ENCODE measurements at regions not wholly inside any gene's neighbourhood (a gene's known extent, or its start where the extent isn't known, plus 50 kb on each side); places are given as distances from the start of the nearest gene placed in this dataset.

DNA sequence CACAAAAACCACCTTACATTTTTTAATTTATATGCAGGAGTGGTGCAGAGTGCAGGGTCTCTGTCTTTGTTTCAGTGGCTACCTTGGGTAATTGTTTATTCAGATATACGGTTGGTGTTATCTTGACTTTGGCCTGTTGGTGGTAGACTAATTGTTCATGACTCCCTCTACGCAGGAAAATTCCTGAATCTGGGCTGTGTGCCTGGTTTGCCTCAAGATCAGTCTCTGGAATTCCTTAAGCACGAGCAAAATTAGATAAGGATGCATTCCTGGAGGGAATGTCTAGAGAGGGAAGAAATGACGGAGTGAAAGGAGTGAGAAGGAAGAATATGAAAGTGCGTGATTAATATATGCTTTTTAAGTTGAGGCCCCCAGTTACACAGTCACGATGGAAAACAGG lies 576.9 kb upstream of the PCDH10 start:
- no peaks in the 10 kb centered on the region for H4K20me1 ChIP-seq (ENCODE audit: insufficient read depth, low read length)
- H3K36me3 ChIP-seq (replicated peaks; ENCODE audit: low read depth, low read length): no peaks in the 10 kb centered on the region
- H3K79me2 ChIP-seq (ENCODE audit: low read length): no peaks in the 10 kb centered on the region
- no peaks in the 10 kb centered on the region for H3K9me3 ChIP-seq (ENCODE audit: insufficient read depth, low read length)
- H3K4me2 ChIP-seq (ENCODE audit: low read length): no peak overlapping the region
- no peaks in the 10 kb centered on the region for H3K4me1 ChIP-seq (ENCODE audit: low read length)
- no peak overlapping the region for H2AFZ ChIP-seq (ENCODE audit: low read depth, low read length)
- H3K27me3 ChIP-seq (ENCODE audit: low read depth, low read length): no peaks in the 10 kb centered on the region
- TF ChIP-seq EZH2phosphoT487 (IDR thresholded peaks at IDR 0.05; ENCODE audit: low read depth): no peak
- TF ChIP-seq, protein P1, sequence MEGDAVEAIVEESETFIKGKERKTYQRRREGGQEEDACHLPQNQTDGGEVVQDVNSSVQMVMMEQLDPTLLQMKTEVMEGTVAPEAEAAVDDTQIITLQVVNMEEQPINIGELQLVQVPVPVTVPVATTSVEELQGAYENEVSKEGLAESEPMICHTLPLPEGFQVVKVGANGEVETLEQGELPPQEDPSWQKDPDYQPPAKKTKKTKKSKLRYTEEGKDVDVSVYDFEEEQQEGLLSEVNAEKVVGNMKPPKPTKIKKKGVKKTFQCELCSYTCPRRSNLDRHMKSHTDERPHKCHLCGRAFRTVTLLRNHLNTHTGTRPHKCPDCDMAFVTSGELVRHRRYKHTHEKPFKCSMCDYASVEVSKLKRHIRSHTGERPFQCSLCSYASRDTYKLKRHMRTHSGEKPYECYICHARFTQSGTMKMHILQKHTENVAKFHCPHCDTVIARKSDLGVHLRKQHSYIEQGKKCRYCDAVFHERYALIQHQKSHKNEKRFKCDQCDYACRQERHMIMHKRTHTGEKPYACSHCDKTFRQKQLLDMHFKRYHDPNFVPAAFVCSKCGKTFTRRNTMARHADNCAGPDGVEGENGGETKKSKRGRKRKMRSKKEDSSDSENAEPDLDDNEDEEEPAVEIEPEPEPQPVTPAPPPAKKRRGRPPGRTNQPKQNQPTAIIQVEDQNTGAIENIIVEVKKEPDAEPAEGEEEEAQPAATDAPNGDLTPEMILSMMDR (IDR thresholded peaks at IDR 0.05; ENCODE audit: low read depth, low read length): no peak
- H3K9ac ChIP-seq (ENCODE audit: low read length): no peak overlapping the region
- H3K27ac ChIP-seq (ENCODE audit: low read length): no peak overlapping the region
- H3K4me3 ChIP-seq (ENCODE audit: low read length): no peak overlapping the region

DNA sequence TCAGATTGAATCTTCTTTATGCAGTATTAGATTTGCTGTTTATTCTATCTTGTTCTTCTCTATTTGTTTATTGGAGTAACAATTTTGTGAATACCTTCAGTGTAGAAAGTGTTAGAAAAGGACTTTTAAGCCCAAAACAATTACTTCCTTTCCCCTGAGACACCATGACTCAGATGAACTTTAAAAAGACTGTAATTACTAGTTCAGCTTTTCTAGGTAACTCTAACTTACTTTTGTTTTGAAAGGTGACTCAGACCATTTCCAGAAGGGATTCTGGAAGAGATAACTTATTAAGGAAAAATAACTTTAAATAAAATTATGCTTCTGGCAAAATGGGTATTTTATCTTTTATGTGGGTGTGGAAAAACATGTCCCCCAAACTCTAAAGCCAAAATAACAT lies 561.5 kb upstream of the PCDH10 start:
- Histone ChIP-seq H3K9ac (ENCODE audit: low read length) (no peak overlapping the region), H4K20me1 (ENCODE audit: insufficient read depth, low read length) (no peaks in the 10 kb centered on the region), H3K4me3 (ENCODE audit: low read length) (no peak overlapping the region), H3K4me1 (ENCODE audit: low read length) (no peaks in the 10 kb centered on the region), H3K79me2 (ENCODE audit: low read length) (no peaks in the 10 kb centered on the region), H3K4me2 (ENCODE audit: low read length) (no peak overlapping the region), H3K27ac (ENCODE audit: low read length) (no peak overlapping the region), H3K9me3 (ENCODE audit: insufficient read depth, low read length) (no peaks in the 10 kb centered on the region), H3K27me3 (ENCODE audit: low read depth, low read length) (no peaks in the 10 kb centered on the region), H2AFZ (ENCODE audit: low read depth, low read length) (no peak overlapping the region), H3K36me3 (replicated peaks; ENCODE audit: low read depth, low read length) (no peaks in the 10 kb centered on the region)
- TF ChIP-seq, protein P1 (IDR thresholded peaks at IDR 0.05; ENCODE audit: low read depth, low read length): no peak
- TF ChIP-seq EZH2phosphoT487 (IDR thresholded peaks at IDR 0.05; ENCODE audit: low read depth): no peak

DNA sequence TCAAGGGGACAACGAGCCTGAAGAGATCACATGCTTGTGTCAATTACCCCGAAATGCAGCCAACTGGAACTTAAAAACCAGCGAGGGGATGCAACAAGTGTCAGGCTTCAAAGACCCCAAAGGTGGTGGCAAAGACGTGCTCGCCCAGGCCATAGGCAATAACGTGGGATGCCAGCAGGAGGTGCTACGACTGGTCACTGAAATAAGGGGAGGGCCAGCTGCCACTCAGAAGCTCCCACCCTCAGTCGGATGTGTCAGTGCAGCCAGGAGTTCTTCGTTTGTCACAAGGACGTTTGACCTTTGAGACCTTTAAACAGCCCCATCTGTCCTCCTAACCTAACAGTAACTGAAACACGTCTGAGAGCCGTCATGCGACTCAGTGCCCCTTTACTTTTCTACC lies 556.8 kb upstream of the PCDH10 start:
- Histone ChIP-seq H3K9ac (ENCODE audit: low read length) (no peak overlapping the region), H3K4me2 (ENCODE audit: low read length) (no peak overlapping the region), H3K4me1 (ENCODE audit: low read length) (no peaks in the 10 kb centered on the region), H3K4me3 (ENCODE audit: low read length) (no peak overlapping the region), H3K27me3 (ENCODE audit: low read depth, low read length) (no peaks in the 10 kb centered on the region), H2AFZ (ENCODE audit: low read depth, low read length) (no peak overlapping the region), H3K9me3 (ENCODE audit: insufficient read depth, low read length) (no peaks in the 10 kb centered on the region), H4K20me1 (ENCODE audit: insufficient read depth, low read length) (no peaks in the 10 kb centered on the region), H3K27ac (ENCODE audit: low read length) (no peak overlapping the region), H3K36me3 (replicated peaks; ENCODE audit: low read depth, low read length) (no peaks in the 10 kb centered on the region), H3K79me2 (ENCODE audit: low read length) (no peaks in the 10 kb centered on the region)
- TF ChIP-seq EZH2phosphoT487 (IDR thresholded peaks at IDR 0.05; ENCODE audit: low read depth): no peak
- TF ChIP-seq, protein P1 (IDR thresholded peaks at IDR 0.05; ENCODE audit: low read depth, low read length): 0 out of 2 replicates have a peak, but pooled peaks have one; percentile 4

DNA sequence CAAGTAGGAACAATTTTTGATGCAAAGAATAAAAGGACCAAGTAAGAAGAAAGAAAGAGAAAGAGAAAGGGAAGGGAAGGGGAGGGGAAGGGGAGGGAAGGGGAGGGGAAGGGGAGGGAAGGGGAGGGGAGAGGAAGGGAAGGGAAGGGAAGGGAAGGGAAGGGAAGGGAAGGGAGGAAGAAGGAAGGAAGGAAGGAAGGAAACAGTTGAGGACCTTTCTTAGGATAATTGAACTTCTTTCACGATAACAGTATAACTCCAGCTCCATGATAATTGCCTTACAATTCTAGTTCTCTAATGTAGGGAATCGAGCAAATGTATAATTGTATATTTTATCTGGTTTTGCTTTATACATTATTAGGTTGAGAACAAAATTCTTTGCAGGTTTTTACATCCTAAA lies 556.2 kb upstream of the PCDH10 start:
- Histone ChIP-seq H3K9me3 (ENCODE audit: insufficient read depth, low read length) (no peaks in the 10 kb centered on the region), H3K27me3 (ENCODE audit: low read depth, low read length) (no peaks in the 10 kb centered on the region), H3K4me3 (ENCODE audit: low read length) (no peak overlapping the region), H4K20me1 (ENCODE audit: insufficient read depth, low read length) (no peaks in the 10 kb centered on the region), H3K79me2 (ENCODE audit: low read length) (no peaks in the 10 kb centered on the region), H2AFZ (ENCODE audit: low read depth, low read length) (no peak overlapping the region), H3K4me2 (ENCODE audit: low read length) (no peak overlapping the region), H3K9ac (ENCODE audit: low read length) (no peak overlapping the region), H3K27ac (ENCODE audit: low read length) (no peak overlapping the region), H3K36me3 (replicated peaks; ENCODE audit: low read depth, low read length) (no peaks in the 10 kb centered on the region), H3K4me1 (ENCODE audit: low read length) (no peaks in the 10 kb centered on the region)
- no peak for TF ChIP-seq EZH2phosphoT487 (IDR thresholded peaks at IDR 0.05; ENCODE audit: low read depth)
- TF ChIP-seq, protein P1 (IDR thresholded peaks at IDR 0.05; ENCODE audit: low read depth, low read length): no peak

Measured in OCI-LY3 (cell line).